IMR-90 (cell line): ENCODE measurements at regions not wholly inside any gene's neighbourhood (a gene's known extent, or its start where the extent isn't known, plus 50 kb on each side); places are given as distances from the start of the nearest gene placed in this dataset.

ENCODE experiments used
- ATAC-seq: fragments of 200-7000 bp; cut with Tn5 transposase; 2 replicates; pipeline ENCODE4 v1.9.1; 2020; ENCODE audit warnings: low read depth, mild to moderate bottlenecking, moderate library complexity
- BruUV-seq: library from RNA; stranded (reverse); fragments of 400-500 nt; replicated peaks from 2 replicates; lab custom pipeline; 2021; lab: Mats Ljungman, UMichigan
- CTCF ChIA-PET: fragments of 300-600 bp; formaldehyde crosslinking; extraction: SDS; loops from one replicate; lab custom pipeline; 2021; ENCODE audit warnings: antibody characterized with exemption; lab: Yijun Ruan, JAX
- POLR2A ChIA-PET: fragments of 300-600 bp; sonication (Branson Sonifier 250); formaldehyde crosslinking; loops from one replicate; lab custom pipeline; 2022; ENCODE audit warnings: antibody characterized with exemption; ENCODE audit not compliant: unreplicated experiment; lab: Charles Lee
- DNase-seq: peaks from one replicate; pipeline ENCODE4 v3.0.0; 2013
- H2AFZ ChIP-seq: replicated peaks from 2 replicates; pipeline ENCODE3; 2013; ENCODE audit warnings: low read length, mild to moderate bottlenecking; ENCODE audit not compliant: poor library complexity
- H2AK5ac ChIP-seq: 2 replicates; pipeline ENCODE4 v1.6.1; 2013; ENCODE audit warnings: low read depth, low read length, inconsistent platforms
- H2AK9ac ChIP-seq: replicated peaks from 2 replicates; pipeline ENCODE3; 2013; ENCODE audit warnings: mild to moderate bottlenecking, low read depth, low read length, moderate library complexity; ENCODE audit not compliant: poor library complexity
- H2BK120ac ChIP-seq: 2 replicates; pipeline ENCODE4 v1.6.1; 2013; ENCODE audit warnings: low read depth, low read length, inconsistent platforms
- H2BK15ac ChIP-seq: 3 replicates; pipeline ENCODE4 v1.6.1; 2013; ENCODE audit warnings: low read depth, low read length, inconsistent platforms
- H2BK20ac ChIP-seq: 2 replicates; pipeline ENCODE4 v1.6.1; 2013; ENCODE audit warnings: low read depth, mild to moderate bottlenecking, inconsistent platforms, low read length, moderate library complexity
- H2BK5ac ChIP-seq: 2 replicates; pipeline ENCODE4 v1.6.1; 2013; ENCODE audit warnings: mild to moderate bottlenecking, low read depth, low read length, inconsistent platforms; ENCODE audit not compliant: poor library complexity, severe bottlenecking
- H3K14ac ChIP-seq: replicated peaks from 2 replicates; pipeline ENCODE4 v1.6.1; 2013; ENCODE audit warnings: low read depth, low read length, inconsistent platforms
- H3K18ac ChIP-seq: 2 replicates; pipeline ENCODE4 v1.6.1; 2013; ENCODE audit warnings: low read depth, low read length, control low read depth
- H3K23ac ChIP-seq: 2 replicates; pipeline ENCODE4 v1.6.1; 2013; ENCODE audit warnings: low read depth, low read length, inconsistent platforms
- H3K27ac ChIP-seq: 2 replicates; pipeline ENCODE4 v1.5.1; 2013; ENCODE audit warnings: mild to moderate bottlenecking, control low read depth, low read length; ENCODE audit not compliant: insufficient read depth
- H3K27me3 ChIP-seq: 2 replicates; pipeline ENCODE4 v1.6.1; 2013; ENCODE audit warnings: low read length; ENCODE audit not compliant: control insufficient read depth, insufficient read depth
- H3K36me3 ChIP-seq: 2 replicates; pipeline ENCODE4 v1.6.1; 2013; ENCODE audit warnings: low read length, mixed read lengths; ENCODE audit not compliant: control insufficient read depth, insufficient read depth
- H3K4ac ChIP-seq: 2 replicates; pipeline ENCODE4 v1.6.1; 2013; ENCODE audit warnings: low read depth, low read length, inconsistent platforms
- H3K4me1 ChIP-seq: 2 replicates; pipeline ENCODE4 v1.6.1; 2013; ENCODE audit warnings: low read length, mixed read lengths; ENCODE audit not compliant: control insufficient read depth, insufficient read depth
- H3K4me2 ChIP-seq: 2 replicates; pipeline ENCODE4 v1.6.1; 2013; ENCODE audit warnings: low read depth, mild to moderate bottlenecking, control low read depth, low read length, moderate library complexity
- H3K4me3 ChIP-seq: 2 replicates; pipeline ENCODE4 v1.5.1; 2013; ENCODE audit warnings: low read depth, mild to moderate bottlenecking, control low read depth, low read length, moderate library complexity; ENCODE audit not compliant: insufficient read depth
- H3K56ac ChIP-seq: 2 replicates; pipeline ENCODE4 v1.6.1; 2013; ENCODE audit warnings: low read length, inconsistent platforms; ENCODE audit not compliant: insufficient read depth; ENCODE audit errors: extremely low read depth
- H3K79me1 ChIP-seq, 2 experiments: 2 replicates each; pipeline ENCODE4 v1.6.1; 2013; ENCODE audit warnings: low read length in 2 of 2, inconsistent platforms in 1 of 2, low read depth in 1 of 2
- H3K9ac ChIP-seq: 2 replicates; pipeline ENCODE4 v1.6.1; 2013; ENCODE audit warnings: low read depth, low read length, control low read depth
- H3K9me1 ChIP-seq: 2 replicates; pipeline ENCODE4 v1.6.1; 2013; ENCODE audit warnings: low read length, inconsistent platforms; ENCODE audit not compliant: insufficient read depth
- H3K9me3 ChIP-seq: 2 replicates; pipeline ENCODE4 v1.6.1; 2013; ENCODE audit warnings: low read length; ENCODE audit not compliant: control insufficient read depth, insufficient read depth
- H4K20me1 ChIP-seq: 2 replicates; pipeline ENCODE4 v1.6.1; 2013; ENCODE audit warnings: low read length, inconsistent platforms; ENCODE audit not compliant: insufficient read depth
- H4K5ac ChIP-seq: 2 replicates; pipeline ENCODE4 v1.6.1; 2013; ENCODE audit warnings: mild to moderate bottlenecking, low read depth, low read length, control low read depth
- H4K8ac ChIP-seq, 2 experiments: 2 replicates each; pipeline ENCODE4 v1.6.1; 2013; ENCODE audit warnings: low read depth in 2 of 2, low read length in 2 of 2, control low read depth in 1 of 2, inconsistent platforms in 1 of 2
- H4K91ac ChIP-seq: 2 replicates; pipeline ENCODE4 v1.6.1; 2013; ENCODE audit warnings: low read depth, low read length, inconsistent platforms; ENCODE audit not compliant: insufficient read depth
- FOS ChIP-seq: fragments of 150-350 bp; IDR thresholded peaks from 2 replicates; pipeline ENCODE4 v1.6.1; 2016; ENCODE audit warnings: low read depth, low read length
- MAFK ChIP-seq: IDR thresholded peaks from 2 replicates; pipeline ENCODE4 v1.6.1; 2012; ENCODE audit warnings: low read depth, low read length, improper control_type of control experiment
- NFE2L2 ChIP-seq: fragments of 150-350 bp; IDR thresholded peaks from 2 replicates; pipeline ENCODE4 v1.6.1; 2016; ENCODE audit warnings: low read depth, mild to moderate bottlenecking, low read length
- POLR2A ChIP-seq: IDR thresholded peaks from 2 replicates; pipeline ENCODE4 v1.6.1; 2012; ENCODE audit warnings: mild to moderate bottlenecking, low read depth, low read length
- WGBS, 2 experiments: methylation state at CpG; one replicate each; pipeline versions ENCODE4 v1.1.5 to v1.1.7; 2013; ENCODE audit warnings: missing lambda C conversion rate in 2 of 2; ENCODE audit not compliant: insufficient read length in 1 of 2; ENCODE audit errors: extremely low coverage in 2 of 2; 5-methylcytosine and 5-hydroxymethylcytosine counted together
- dilution Hi-C: fragments of 300-500 bp; cut with HindIII; formaldehyde crosslinking; loops from one replicate; pipeline ENCODE4 v1.14.3; 2018; ENCODE audit warnings: low sequenced_read_pairs; ENCODE audit not compliant: unreplicated experiment
- in situ Hi-C: fragments of 300-500 bp; cut with MboI; formaldehyde crosslinking; loops from 3 replicates; pipeline ENCODE4 v1.14.3; 2019; ENCODE audit warnings: low sequenced_read_pairs, inconsistent platforms, mixed read lengths
- intact Hi-C: fragments of 100-400 bp; cut with micrococcal nuclease; formaldehyde crosslinking; loops from 2 replicates; pipeline ENCODE4 v1.10.0; 2022

GRCh38 chr9:81052846-81053245 is 636.5 kb downstream of the TLE1 start:
- no peak overlapping the region for H2BK15ac ChIP-seq
- CTCF ChIA-PET: no interaction called here
- no peak overlapping the region for H3K4me3 ChIP-seq
- H4K20me1 ChIP-seq: no peaks in the 10 kb centered on the region
- no peaks in the 10 kb centered on the region for H3K79me1 ChIP-seq
- no peak overlapping the region for H2BK120ac ChIP-seq
- H3K4ac ChIP-seq: no peak overlapping the region
- no peak overlapping the region for H4K5ac ChIP-seq
- DNase-seq (peak; percentile 71), ATAC-seq (peak; percentile 82)
- H3K14ac ChIP-seq: no peak overlapping the region
- no TSS peak for BruUV-seq
- no peaks in the 10 kb centered on the region for H3K36me3 ChIP-seq
- H2AK9ac ChIP-seq: no peak overlapping the region
- no peaks in the 10 kb centered on the region for H3K27me3 ChIP-seq
- no peak overlapping the region for H4K8ac ChIP-seq
- no peak overlapping the region for H2AK5ac ChIP-seq
- H4K91ac ChIP-seq: no peak overlapping the region
- H3K9ac ChIP-seq: no peak overlapping the region
- intact Hi-C loops (no loop called here), in situ Hi-C loops (no loop called here), dilution Hi-C loops (no loop called here)
- no peak overlapping the region for H3K27ac ChIP-seq
- no peaks in the 10 kb centered on the region for H3K9me1 ChIP-seq
- H2BK20ac ChIP-seq: no peak overlapping the region
- no peaks in the 10 kb centered on the region for H3K4me1 ChIP-seq
- TF ChIP-seq NFE2L2 (peak; percentile 24; the same call in 1 of the 2 replicates), MAFK (peak; percentile 20; the same call in 1 of the 2 replicates), FOS (0 out of 2 replicates have a peak, but pooled peaks have one; percentile 12), POLR2A (no peak)
- no peak overlapping the region; the same call in 1 of the 2 replicates for H3K18ac ChIP-seq
- H2BK5ac ChIP-seq: no peak overlapping the region
- POLR2A ChIA-PET: no interaction called here
- H3K56ac ChIP-seq: no peak overlapping the region
- no peak overlapping the region for H2AFZ ChIP-seq
- no peak overlapping the region for H3K23ac ChIP-seq
- 38% methylated on average over 1 of the region's 1 CpG; no CpG with 5 or more reads in 1 of the 2 experiments for WGBS, 2 experiments
- H3K9me3 ChIP-seq: no peaks in the 10 kb centered on the region
- H3K4me2 ChIP-seq: no peak overlapping the region
